Left lung (tissue), 4 donors: ENCODE measurements at regions not wholly inside any gene's neighbourhood (a gene's known extent, or its start where the extent isn't known, plus 50 kb on each side); places are given as distances from the start of the nearest gene placed in this dataset.
A peak's percentile ranks its signal among the peaks of the same experiment; 100 is the strongest.

Experiments
- ATAC-seq: fragments of 200-7000 bp; cut with Tn5 transposase; one replicate; pipeline ENCODE4 v1.9.1; 2020; ENCODE audit warnings: moderate library complexity
- DNase-seq, 4 donors: peaks; one replicate each; pipeline ENCODE4 v3.0.0-alpha.2; 2013 to 2020
- H3K27ac ChIP-seq, 2 donors: fragments of 200-600 bp; sonication (generic) in 1 of 2; one replicate each; pipeline versions ENCODE4 v1.5.0 to v1.8.0; 2020 to 2021
- H3K27me3 ChIP-seq, 2 donors: fragments of 200-600 bp; sonication (generic) in 1 of 2; one replicate each; pipeline versions ENCODE4 v1.5.0 to v1.8.0; 2020 to 2021
- H3K36me3 ChIP-seq, 2 donors: fragments of 200-600 bp; sonication (generic) in 1 of 2; one replicate each; pipeline versions ENCODE4 v1.5.0 to v1.8.0; 2020 to 2021
- H3K4me1 ChIP-seq, 2 donors: fragments of 200-600 bp; one replicate each; pipeline ENCODE4 v1.8.0; 2021
- H3K4me3 ChIP-seq, 2 donors: fragments of 200-600 bp; sonication (generic) in 1 of 2; one replicate each; pipeline versions ENCODE4 v1.5.0 to v1.8.0; 2020 to 2021; ENCODE audit warnings: mild to moderate bottlenecking in 1 of 2
- H3K9me3 ChIP-seq, 2 donors: fragments of 200-600 bp; sonication (generic) in 1 of 2; one replicate each; pipeline versions ENCODE4 v1.5.0 to v1.8.0; 2020 to 2021
- intact Hi-C, 2 donors: fragments of 100-400 bp; cut with DNase I; formaldehyde crosslinking; loops; one replicate each; pipeline versions ENCODE4 v1.11.2 to v1.14.2; 2022
- TF ChIP-seq, protein P1 (sequence below), 2 donors: fragments of 200-600 bp; sonication (generic) in 1 of 2; IDR thresholded peaks; one replicate each; pipeline versions ENCODE4 v1.5.0 to v1.8.0; 2021; ENCODE audit warnings: antibody characterized with exemption in 2 of 2
- donor health status: DM: no; HTN: yes; CAD: no.
- donor health status: DM: no; HTN: no; CAD: no.

GRCh38 chr1:218592688-218593087 lies 247.6 kb downstream of the TGFB2 start:
- Histone ChIP-seq H3K27me3 (no peaks in the 10 kb centered on the region), H3K9me3 (no peaks in the 10 kb centered on the region), H3K4me1 (peaks cover 0 to 3% of the 10 kb centered on the region in 2 donors), H3K4me3 (no peak overlapping the region), H3K27ac (no peak overlapping the region), H3K36me3 (no peaks in the 10 kb centered on the region)
- no peak for ATAC-seq
- intact Hi-C loops = no loop called here
- DNase-seq = no peak
- TF ChIP-seq, protein P1, sequence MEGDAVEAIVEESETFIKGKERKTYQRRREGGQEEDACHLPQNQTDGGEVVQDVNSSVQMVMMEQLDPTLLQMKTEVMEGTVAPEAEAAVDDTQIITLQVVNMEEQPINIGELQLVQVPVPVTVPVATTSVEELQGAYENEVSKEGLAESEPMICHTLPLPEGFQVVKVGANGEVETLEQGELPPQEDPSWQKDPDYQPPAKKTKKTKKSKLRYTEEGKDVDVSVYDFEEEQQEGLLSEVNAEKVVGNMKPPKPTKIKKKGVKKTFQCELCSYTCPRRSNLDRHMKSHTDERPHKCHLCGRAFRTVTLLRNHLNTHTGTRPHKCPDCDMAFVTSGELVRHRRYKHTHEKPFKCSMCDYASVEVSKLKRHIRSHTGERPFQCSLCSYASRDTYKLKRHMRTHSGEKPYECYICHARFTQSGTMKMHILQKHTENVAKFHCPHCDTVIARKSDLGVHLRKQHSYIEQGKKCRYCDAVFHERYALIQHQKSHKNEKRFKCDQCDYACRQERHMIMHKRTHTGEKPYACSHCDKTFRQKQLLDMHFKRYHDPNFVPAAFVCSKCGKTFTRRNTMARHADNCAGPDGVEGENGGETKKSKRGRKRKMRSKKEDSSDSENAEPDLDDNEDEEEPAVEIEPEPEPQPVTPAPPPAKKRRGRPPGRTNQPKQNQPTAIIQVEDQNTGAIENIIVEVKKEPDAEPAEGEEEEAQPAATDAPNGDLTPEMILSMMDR (IDR thresholded peaks at IDR 0.05) = no peak

DNA sequence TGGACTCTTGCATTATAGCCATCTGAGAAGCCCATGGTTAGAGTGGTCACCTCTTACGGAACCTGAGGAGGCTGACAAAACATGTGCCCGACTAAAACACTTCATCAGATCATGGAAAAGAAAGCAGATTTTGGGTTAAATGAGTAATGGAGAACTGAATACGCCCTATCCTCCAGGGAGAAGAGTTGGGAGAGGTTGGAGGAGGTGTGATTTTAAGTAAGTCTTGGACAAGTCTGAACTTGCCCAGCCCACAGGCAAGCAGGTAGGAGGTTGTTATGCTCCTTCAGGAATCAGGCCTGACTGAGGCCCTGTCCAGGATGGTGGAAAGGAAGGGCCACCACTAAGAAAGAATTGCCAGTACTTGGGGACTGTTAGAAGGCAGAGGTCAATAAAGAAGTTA lies 255.8 kb downstream of the TGFB2 start:
- TF ChIP-seq, protein P1 (IDR thresholded peaks at IDR 0.05) = no peak
- intact Hi-C loops = no loop called here
- Histone ChIP-seq H3K4me3 (no peak overlapping the region), H3K27me3 (no peaks in the 10 kb centered on the region), H3K27ac (no peak overlapping the region), H3K9me3 (peaks cover 0 to 1% of the 10 kb centered on the region in 2 donors), H3K36me3 (no peaks in the 10 kb centered on the region), H3K4me1 (no peaks in the 10 kb centered on the region)
- ATAC-seq = peak; percentile 35
- no peak for DNase-seq

- intact Hi-C loops = no loop called here
- TF ChIP-seq, protein P1 (IDR thresholded peaks at IDR 0.05) = no peak
These were observed 259.1 kb downstream of the TGFB2 start for GRCh38 chr1:218604217-218604616.

GRCh38 chr1:218611916-218612585 lies 266.9 kb downstream of the TGFB2 start:
- TF ChIP-seq, protein P1 (IDR thresholded peaks at IDR 0.05) = no peak
- no peak overlapping the region for H3K4me3 ChIP-seq
- H3K9me3 ChIP-seq = peaks cover 0 to 17% of the 10 kb centered on the region in 2 donors
- no peak for ATAC-seq
- no peaks in the 10 kb centered on the region for H3K27me3 ChIP-seq
- no peaks in the 10 kb centered on the region for H3K4me1 ChIP-seq
- no peaks in the 10 kb centered on the region for H3K36me3 ChIP-seq
- DNase-seq = no peak
- no peak overlapping the region for H3K27ac ChIP-seq
- intact Hi-C loops = no loop called here

More at GRCh38 chr1:218604217-218604616, 259.1 kb downstream of the TGFB2 start:
- no peaks in the 10 kb centered on the region for H3K36me3 ChIP-seq
- H3K27ac ChIP-seq = no peak overlapping the region
- no peak for ATAC-seq
- H3K27me3 ChIP-seq = no peaks in the 10 kb centered on the region
- no peak overlapping the region for H3K4me3 ChIP-seq
- DNase-seq = no peak
- H3K9me3 ChIP-seq = peaks cover 0 to 12% of the 10 kb centered on the region in 2 donors
- H3K4me1 ChIP-seq = no peaks in the 10 kb centered on the region

GRCh38 chr1:218613105-218613504 lies 268.0 kb downstream of the TGFB2 start:
- H3K4me1 ChIP-seq = no peaks in the 10 kb centered on the region
- no peak overlapping the region for H3K4me3 ChIP-seq
- TF ChIP-seq, protein P1 (IDR thresholded peaks at IDR 0.05) = no peak
- peaks cover 0 to 13% of the 10 kb centered on the region in 2 donors for H3K9me3 ChIP-seq
- DNase-seq (no peak), ATAC-seq (no peak)
- intact Hi-C loops = no loop called here
- H3K27ac ChIP-seq = no peak overlapping the region
- H3K36me3 ChIP-seq = no peaks in the 10 kb centered on the region
- H3K27me3 ChIP-seq = no peaks in the 10 kb centered on the region
